NCI-H446 (cell line): ENCODE measurements at regions not wholly inside any gene's neighbourhood (a gene's known extent, or its start where the extent isn't known, plus 50 kb on each side); places are given as distances from the start of the nearest gene placed in this dataset.

Source experiments
- DNase-seq, 2 experiments: peaks; one replicate each; lab custom pipeline; 2025; lab: John Stamatoyannopoulos, UW

- peak in 1 of 2 experiments; percentile 60 for DNase-seq
Measured at GRCh38 chr14:82362452-82362851, 828.8 kb upstream of the SEL1L start.

GRCh38 chr14:82365471-82365870, 831.8 kb upstream of the SEL1L start:
- DNase-seq, result no peak

- DNase-seq, result no peak
Measured at GRCh38 chr14:82366803-82367202, 833.1 kb upstream of the SEL1L start.

- DNase-seq, result no peak
Measured at GRCh38 chr14:82379291-82379690, 845.6 kb upstream of the SEL1L start.

GRCh38 chr14:82385048-82385447, 851.4 kb upstream of the SEL1L start:
- no peak for DNase-seq

- DNase-seq, result no peak
Measured at GRCh38 chr14:82387699-82388098, 854.0 kb upstream of the SEL1L start.

GRCh38 chr14:82388488-82388887, 854.8 kb upstream of the SEL1L start:
- DNase-seq, result no peak

GRCh38 chr14:82390586-82390985, 856.9 kb upstream of the SEL1L start:
- no peak for DNase-seq

- DNase-seq, result no peak
Measured at GRCh38 chr14:82394916-82395315, 861.3 kb upstream of the SEL1L start.

GRCh38 chr14:82398256-82398655, 864.6 kb upstream of the SEL1L start:
- DNase-seq, result no peak

GRCh38 chr14:82403987-82404386, 870.3 kb upstream of the SEL1L start:
- no peak for DNase-seq

GRCh38 chr14:82410064-82410463, 876.4 kb upstream of the SEL1L start:
- no peak for DNase-seq

- no peak for DNase-seq
Measured at GRCh38 chr14:82411298-82411697, 877.6 kb upstream of the SEL1L start.

GRCh38 chr14:82412545-82412944, 878.9 kb upstream of the SEL1L start:
- no peak for DNase-seq

GRCh38 chr14:82414853-82415539, 881.3 kb upstream of the SEL1L start:
- no peak for DNase-seq

- no peak for DNase-seq
Measured at GRCh38 chr14:82419933-82420332, 886.3 kb upstream of the SEL1L start.

GRCh38 chr14:82420871-82421270, 887.2 kb upstream of the SEL1L start:
- DNase-seq, result no peak

- DNase-seq, result no peak
Measured at GRCh38 chr14:82421286-82421685, 887.6 kb upstream of the SEL1L start.

- peak in 1 of 2 experiments; percentile 12 for DNase-seq
Measured at GRCh38 chr14:82422230-82422629, 888.6 kb upstream of the SEL1L start.

GRCh38 chr14:82425261-82425660, 891.6 kb upstream of the SEL1L start:
- no peak for DNase-seq

- DNase-seq, result no peak
Measured at GRCh38 chr14:82431031-82431430, 897.4 kb upstream of the SEL1L start.

GRCh38 chr14:82432301-82433105, 898.9 kb upstream of the SEL1L start:
- DNase-seq, result no peak

- no peak for DNase-seq
Measured at GRCh38 chr14:82438436-82438835, 904.8 kb upstream of the SEL1L start.

GRCh38 chr14:82441270-82441669, 907.6 kb upstream of the SEL1L start:
- no peak for DNase-seq
